ENCODE measurements at regions not wholly inside any gene's neighbourhood (a gene's known extent, or its start where the extent isn't known, plus 50 kb on each side); places are given as distances from the start of the nearest gene placed in this dataset.

DNA sequence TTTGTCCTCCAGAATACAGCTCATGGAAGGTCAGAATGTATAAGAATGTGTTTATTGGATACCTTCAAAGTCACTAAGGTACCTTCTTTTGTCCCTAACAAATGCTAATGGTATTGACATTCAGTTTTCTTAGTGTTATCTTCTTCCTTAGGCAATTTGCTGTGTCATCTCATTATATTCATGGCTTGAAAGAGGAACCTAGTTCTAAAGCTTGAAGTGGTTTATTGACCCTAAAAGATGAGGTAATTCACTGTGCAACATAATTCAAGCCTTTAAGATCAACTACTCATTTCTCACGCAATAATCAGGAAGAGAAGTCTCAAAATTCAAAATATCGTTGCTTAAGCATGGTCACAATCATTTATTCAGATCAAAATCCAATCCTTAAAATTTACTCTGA is 342.7 kb upstream of the RIOK2 start:
- DNase-seq (ENCODE audit: low read depth), result no peak
- in situ Hi-C loops (cut with HindIII; ENCODE audit: low pct_unique_long_range_greater_than_20kb, low sequenced_read_pairs), result no loop called here

GRCh38 chr5:97528941-97529340 is 345.9 kb upstream of the RIOK2 start:
- in situ Hi-C loops (cut with HindIII; ENCODE audit: low pct_unique_long_range_greater_than_20kb, low sequenced_read_pairs), result no loop called here
- no peak for DNase-seq (ENCODE audit: low read depth)

GRCh38 chr5:97529354-97529985 is 346.4 kb upstream of the RIOK2 start:
- in situ Hi-C loops (cut with HindIII; ENCODE audit: low pct_unique_long_range_greater_than_20kb, low sequenced_read_pairs), result no loop called here
- DNase-seq (ENCODE audit: low read depth), result no peak

DNA sequence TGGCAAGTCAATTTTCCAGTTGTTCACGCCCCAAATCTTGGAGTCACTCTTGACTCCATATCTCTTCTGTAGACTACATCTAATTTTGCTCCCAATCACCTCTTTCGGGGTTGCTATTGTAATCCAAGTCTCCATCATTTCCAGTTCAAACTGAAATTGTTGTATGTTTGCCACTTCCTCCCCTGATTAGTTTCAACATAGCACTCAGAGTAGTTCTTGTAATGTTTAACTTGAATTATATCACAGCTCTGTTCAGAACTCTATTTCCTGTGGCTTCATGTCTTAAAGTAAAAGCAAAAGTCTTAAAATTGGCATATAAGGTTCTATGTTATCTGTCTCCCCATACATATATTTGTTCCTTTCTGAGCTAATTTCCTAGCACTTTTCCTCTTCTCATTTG is 348.5 kb upstream of the RIOK2 start:
- DNase-seq (ENCODE audit: low read depth), result no peak
- in situ Hi-C loops (cut with HindIII; ENCODE audit: low pct_unique_long_range_greater_than_20kb, low sequenced_read_pairs), result no loop called here

- peak; percentile 54 for DNase-seq (ENCODE audit: low read depth)
- in situ Hi-C loops (cut with HindIII; ENCODE audit: low pct_unique_long_range_greater_than_20kb, low sequenced_read_pairs), result no loop called here
These were observed 351.1 kb upstream of the RIOK2 start for GRCh38 chr5:97534166-97534565.

GRCh38 chr5:97536683-97537082 is 353.6 kb upstream of the RIOK2 start:
- no peak for DNase-seq (ENCODE audit: low read depth)
- in situ Hi-C loops (cut with HindIII; ENCODE audit: low pct_unique_long_range_greater_than_20kb, low sequenced_read_pairs), result no loop called here

DNA sequence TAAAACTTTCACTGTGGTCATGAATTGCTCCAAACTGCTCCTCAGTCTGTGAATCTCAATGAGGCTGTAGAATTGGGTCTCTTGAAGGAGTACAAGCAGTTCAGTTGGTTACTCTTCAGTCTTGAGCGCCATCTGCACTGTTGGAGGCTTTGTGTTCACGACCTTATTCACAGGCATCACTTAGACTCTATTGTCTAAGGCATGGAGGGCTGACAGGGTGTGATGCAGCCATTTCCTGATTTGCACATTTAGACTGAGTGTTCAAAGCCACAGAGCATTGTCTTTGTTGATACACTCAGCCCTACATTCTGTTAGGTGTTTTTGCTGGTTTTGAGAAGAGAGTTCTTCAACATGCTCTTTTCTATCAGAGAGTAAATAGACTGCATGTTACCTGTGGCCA is 355.9 kb upstream of the RIOK2 start:
- in situ Hi-C loops (cut with HindIII; ENCODE audit: low pct_unique_long_range_greater_than_20kb, low sequenced_read_pairs), result no loop called here
- DNase-seq (ENCODE audit: low read depth), result no peak

DNA sequence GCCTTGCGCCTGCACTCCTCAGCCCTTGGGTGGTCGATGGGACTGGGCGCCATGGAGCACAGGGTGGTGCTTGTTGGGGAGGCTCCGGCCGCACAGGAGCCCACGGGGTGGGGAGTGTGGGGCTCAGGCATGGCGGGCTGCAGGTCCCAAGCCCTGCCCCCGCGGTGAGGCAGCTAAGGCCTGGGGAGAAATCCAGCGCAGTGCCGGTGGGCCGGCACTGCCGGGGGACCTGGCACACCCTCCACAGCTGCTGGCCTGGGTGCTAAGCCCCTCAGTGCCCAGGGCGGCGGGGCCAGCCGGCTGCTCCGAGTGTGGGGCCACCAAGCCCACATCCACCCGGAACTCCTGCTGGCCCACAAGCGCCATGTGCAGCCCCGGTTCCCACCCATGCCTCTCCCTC is 358.8 kb upstream of the RIOK2 start:
- no peak for DNase-seq (ENCODE audit: low read depth)
- in situ Hi-C loops (cut with HindIII; ENCODE audit: low pct_unique_long_range_greater_than_20kb, low sequenced_read_pairs), result no loop called here

DNA sequence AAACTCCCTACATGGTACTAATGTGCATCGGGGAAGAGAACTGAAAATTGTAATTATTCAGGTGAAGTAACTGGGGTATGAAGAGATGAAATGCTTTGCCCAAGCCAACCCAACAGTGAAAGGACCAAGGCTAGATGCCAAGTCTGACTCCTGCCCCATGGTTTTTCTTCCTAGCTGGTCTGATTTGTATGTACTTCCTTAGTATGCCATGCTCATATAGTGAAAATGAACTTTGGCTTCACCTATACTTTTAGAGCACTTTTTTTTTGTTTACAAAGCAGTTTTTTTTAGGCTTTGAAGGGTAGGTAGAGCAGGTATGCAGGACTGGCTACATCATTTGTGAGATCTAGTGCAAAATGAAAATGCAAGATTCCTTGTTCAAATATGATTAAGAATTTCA is 359.4 kb upstream of the RIOK2 start:
- no peak for DNase-seq (ENCODE audit: low read depth)
- in situ Hi-C loops (cut with HindIII; ENCODE audit: low pct_unique_long_range_greater_than_20kb, low sequenced_read_pairs), result no loop called here

DNA sequence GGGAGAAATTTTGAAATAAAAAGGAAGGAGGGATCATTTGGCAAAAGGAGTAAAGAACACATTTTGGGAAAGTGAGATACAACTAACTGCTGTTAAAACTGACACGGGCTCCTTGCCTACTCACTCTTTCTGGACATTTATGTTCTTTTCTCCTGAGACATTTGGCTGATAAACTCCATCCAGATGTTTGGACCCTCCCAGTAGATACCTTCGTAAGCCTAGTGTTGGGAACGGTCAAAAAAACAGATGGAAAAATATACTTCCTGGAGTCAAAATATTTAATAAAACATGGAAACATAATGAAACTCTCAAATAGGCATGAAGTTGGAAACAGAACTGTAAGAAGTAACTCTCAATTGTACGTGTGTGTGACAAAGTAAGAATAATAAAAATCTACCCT is 360.1 kb upstream of the RIOK2 start:
- in situ Hi-C loops (cut with HindIII; ENCODE audit: low pct_unique_long_range_greater_than_20kb, low sequenced_read_pairs), result no loop called here
- DNase-seq (ENCODE audit: low read depth), result no peak

DNA sequence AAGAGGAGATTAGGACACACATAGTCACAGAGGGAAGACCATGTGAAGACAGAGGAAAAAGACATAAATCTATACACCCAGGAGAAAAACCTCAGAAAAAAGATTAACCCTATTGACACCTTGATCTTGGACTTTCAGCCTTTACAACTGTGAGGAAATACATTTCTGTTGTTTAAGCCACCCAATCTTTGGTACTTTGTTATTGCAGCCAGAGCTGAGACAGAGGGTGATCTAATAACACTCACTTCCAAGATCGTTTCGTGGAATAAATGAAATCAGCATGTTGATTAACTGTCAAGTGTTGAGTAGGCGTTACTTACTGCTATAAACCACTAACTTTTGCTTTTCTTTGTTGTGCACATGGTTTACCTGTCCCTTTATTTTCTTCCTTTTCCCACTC is 361.2 kb upstream of the RIOK2 start:
- in situ Hi-C loops (cut with HindIII; ENCODE audit: low pct_unique_long_range_greater_than_20kb, low sequenced_read_pairs), result no loop called here

GRCh38 chr5:97544678-97545077 is 361.6 kb upstream of the RIOK2 start:
- no peak for DNase-seq (ENCODE audit: low read depth)
- in situ Hi-C loops (cut with HindIII; ENCODE audit: low pct_unique_long_range_greater_than_20kb, low sequenced_read_pairs), result no loop called here

More for the DNA sequence above, 361.2 kb upstream of the RIOK2 start:
- DNase-seq (ENCODE audit: low read depth), result no peak

DNA sequence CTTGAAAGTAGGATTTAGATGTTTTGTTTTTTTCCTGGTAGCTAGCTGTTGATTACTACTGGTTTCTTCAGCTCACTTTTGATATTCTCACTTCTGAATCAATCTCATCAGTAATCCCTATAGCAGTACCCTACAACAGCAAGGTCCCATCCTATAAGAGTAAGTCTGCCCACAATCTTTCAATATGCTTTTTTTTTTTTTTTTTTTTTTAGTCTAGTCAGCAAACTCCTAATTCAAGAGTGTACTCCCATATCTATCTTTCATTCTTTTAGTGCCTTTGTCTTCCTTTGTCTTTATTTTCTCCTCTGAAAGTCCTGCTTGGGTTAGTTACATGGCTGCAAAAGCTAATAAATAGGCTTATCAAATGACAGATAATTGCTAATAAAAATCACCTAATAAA is 362.4 kb upstream of the RIOK2 start:
- in situ Hi-C loops (cut with HindIII; ENCODE audit: low pct_unique_long_range_greater_than_20kb, low sequenced_read_pairs), result no loop called here
- no peak for DNase-seq (ENCODE audit: low read depth)

- DNase-seq (ENCODE audit: low read depth), result no peak
- in situ Hi-C loops (cut with HindIII; ENCODE audit: low pct_unique_long_range_greater_than_20kb, low sequenced_read_pairs), result no loop called here
These were observed 363.0 kb upstream of the RIOK2 start for GRCh38 chr5:97545886-97546535.

DNA sequence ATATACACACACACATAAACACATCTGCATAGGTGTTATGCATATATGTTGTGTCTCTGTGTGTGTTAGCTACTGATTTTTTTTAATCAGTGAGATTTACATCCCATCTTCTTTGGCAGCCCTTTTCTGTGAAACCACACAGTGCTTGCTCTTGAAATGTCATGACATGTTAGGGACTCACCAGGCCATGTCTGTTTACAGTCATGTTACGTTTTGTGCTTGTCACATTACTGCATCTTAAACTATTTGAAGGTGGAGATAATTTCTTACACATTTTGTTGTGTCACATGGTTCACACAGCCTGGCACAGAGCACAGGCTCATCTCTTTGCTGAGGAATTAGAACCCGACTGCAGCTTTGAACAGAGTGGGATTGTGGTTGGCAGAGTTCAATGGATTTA is 364.4 kb upstream of the RIOK2 start:
- DNase-seq (ENCODE audit: low read depth), result no peak
- in situ Hi-C loops (cut with HindIII; ENCODE audit: low pct_unique_long_range_greater_than_20kb, low sequenced_read_pairs), result no loop called here

GRCh38 chr5:97547999-97548738 is 365.1 kb upstream of the RIOK2 start:
- in situ Hi-C loops (cut with HindIII; ENCODE audit: low pct_unique_long_range_greater_than_20kb, low sequenced_read_pairs), result no loop called here
- DNase-seq (ENCODE audit: low read depth), result no peak

GRCh38 chr5:97548739-97549080 is 365.7 kb upstream of the RIOK2 start:
- DNase-seq (ENCODE audit: low read depth), result no peak
- in situ Hi-C loops (cut with HindIII; ENCODE audit: low pct_unique_long_range_greater_than_20kb, low sequenced_read_pairs), result no loop called here

DNA sequence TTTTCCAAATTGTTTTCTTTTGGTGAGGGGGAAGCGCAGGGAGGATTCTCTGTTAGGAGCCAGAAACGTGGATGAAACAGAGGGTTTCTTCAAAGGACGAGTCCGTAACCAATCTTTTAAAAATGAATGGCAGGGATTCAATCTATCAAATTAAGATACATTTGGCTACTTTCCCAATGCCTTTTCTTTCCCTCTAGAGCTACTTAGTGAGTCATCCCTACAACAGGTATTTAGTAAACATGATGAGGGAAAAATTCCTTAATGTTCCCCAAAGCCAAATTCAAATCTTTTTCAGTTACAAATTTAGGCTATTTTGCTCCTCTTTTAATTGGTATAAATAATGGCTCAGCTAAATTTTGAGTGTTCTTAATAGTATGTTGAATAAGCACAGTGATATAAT is 366.4 kb upstream of the RIOK2 start:
- in situ Hi-C loops (cut with HindIII; ENCODE audit: low pct_unique_long_range_greater_than_20kb, low sequenced_read_pairs), result no loop called here
- DNase-seq (ENCODE audit: low read depth), result no peak

DNA sequence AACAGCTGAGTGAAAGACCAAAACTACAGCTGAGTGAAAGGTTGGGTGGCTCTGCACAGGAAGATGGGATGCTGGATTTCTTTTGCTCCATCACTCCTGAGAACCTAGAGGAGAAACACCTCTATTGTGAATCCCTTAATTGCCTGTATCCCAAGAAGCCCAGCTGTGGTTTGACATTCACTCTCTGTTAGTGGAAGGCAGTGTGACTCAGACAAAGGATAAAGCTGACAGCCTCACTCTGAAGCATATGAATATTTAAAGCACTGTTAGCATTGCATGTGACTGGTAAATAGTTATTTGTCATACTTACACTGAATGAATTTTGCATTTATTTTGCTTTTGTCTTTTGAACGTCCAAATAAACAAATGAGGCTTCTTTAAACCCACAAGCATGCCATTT is 367.1 kb upstream of the RIOK2 start:
- no peak for DNase-seq (ENCODE audit: low read depth)
- in situ Hi-C loops (cut with HindIII; ENCODE audit: low pct_unique_long_range_greater_than_20kb, low sequenced_read_pairs), result no loop called here

- no peak for DNase-seq (ENCODE audit: low read depth)
- in situ Hi-C loops (cut with HindIII; ENCODE audit: low pct_unique_long_range_greater_than_20kb, low sequenced_read_pairs), result no loop called here
These were observed 367.8 kb upstream of the RIOK2 start for GRCh38 chr5:97550818-97551217.

Data from Caki2 (cell line).